Peyer's patch (tissue), 4 donors: ENCODE measurements at regions not wholly inside any gene's neighbourhood (a gene's known extent, or its start where the extent isn't known, plus 50 kb on each side); places are given as distances from the start of the nearest gene placed in this dataset.

Source experiments
- DNase-seq, 3 donors: peaks; one replicate each; pipeline ENCODE4 v3.0.0-alpha.2; 2017 to 2019
- H3K27ac ChIP-seq, 4 donors: fragments of 200-600 bp; sonication (generic); one replicate each; pipeline ENCODE4 v1.5.1; 2016 to 2019
- H3K27me3 ChIP-seq, 2 donors: fragments of 200-600 bp; sonication (generic); one replicate each; pipeline ENCODE4 v1.5.1; 2019
- H3K36me3 ChIP-seq, 3 donors: fragments of 200-600 bp; sonication (generic); one replicate each; pipeline ENCODE4 v1.5.1; 2016 to 2019
- H3K4me1 ChIP-seq, 4 donors: fragments of 200-600 bp; sonication (generic); one replicate each; pipeline ENCODE4 v1.5.1; 2016 to 2019
- H3K4me3 ChIP-seq, 4 donors: fragments of 200-600 bp; sonication (generic); 1 replicate in 3 of 4; 2 replicates in 1 of 4; pipeline ENCODE4 v1.5.1; 2016 to 2019; ENCODE audit warnings: mild to moderate bottlenecking in 1 of 4
- H3K9me3 ChIP-seq, 4 donors: fragments of 200-600 bp; sonication (generic); one replicate each; pipeline ENCODE4 v1.5.1; 2016 to 2019; ENCODE audit warnings: mild to moderate bottlenecking in 1 of 4
- POLR2A ChIP-seq, 2 donors: fragments of 450-650 bp; IDR thresholded peaks; one replicate each; pipeline ENCODE4 v1.5.1; 2017; ENCODE audit warnings: antibody characterized with exemption in 2 of 2, mild to moderate bottlenecking in 2 of 2, moderate library complexity in 2 of 2
- TF ChIP-seq, protein P1 (sequence below), 6 experiments: fragments of 450-650 bp in 4 of 6; fragments of 200-600 bp in 2 of 6; sonication (generic) in 1 of 6; IDR thresholded peaks; one replicate each; pipeline ENCODE4 v1.5.1; 2017 to 2019; ENCODE audit warnings: antibody characterized with exemption in 6 of 6, mild to moderate bottlenecking in 3 of 6, moderate library complexity in 1 of 6

DNA sequence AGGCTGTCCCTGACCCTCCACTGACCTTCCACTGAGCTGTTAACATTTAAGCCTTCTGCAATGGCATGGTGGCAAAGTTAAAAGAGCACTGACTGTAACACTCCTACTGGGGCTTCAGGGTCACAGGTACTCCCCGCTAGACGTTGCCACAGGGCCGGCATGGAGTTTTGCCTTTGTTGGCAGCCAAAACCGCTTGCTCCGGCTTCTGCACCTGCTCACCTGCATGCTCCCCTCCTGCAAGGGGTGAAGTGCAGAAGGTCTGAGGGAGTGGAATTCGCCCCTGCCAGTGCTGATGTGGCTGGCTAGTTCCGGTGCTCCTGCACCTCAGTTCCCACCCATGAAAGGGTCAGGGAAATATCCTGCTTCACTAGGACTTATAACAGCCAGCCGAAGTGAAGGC is 571.4 kb downstream of the RAPGEF2 start:
- Histone ChIP-seq H3K27me3 (no peaks in the 10 kb centered on the region), H3K4me1 (no peaks in the 10 kb centered on the region), H3K9me3 (no peaks in the 10 kb centered on the region), H3K27ac (no peak overlapping the region), H3K36me3 (no peaks in the 10 kb centered on the region), H3K4me3 (no peak overlapping the region)
- DNase-seq = no peak
- no peak for TF ChIP-seq POLR2A (IDR thresholded peaks at IDR 0.05)
- TF ChIP-seq, protein P1, sequence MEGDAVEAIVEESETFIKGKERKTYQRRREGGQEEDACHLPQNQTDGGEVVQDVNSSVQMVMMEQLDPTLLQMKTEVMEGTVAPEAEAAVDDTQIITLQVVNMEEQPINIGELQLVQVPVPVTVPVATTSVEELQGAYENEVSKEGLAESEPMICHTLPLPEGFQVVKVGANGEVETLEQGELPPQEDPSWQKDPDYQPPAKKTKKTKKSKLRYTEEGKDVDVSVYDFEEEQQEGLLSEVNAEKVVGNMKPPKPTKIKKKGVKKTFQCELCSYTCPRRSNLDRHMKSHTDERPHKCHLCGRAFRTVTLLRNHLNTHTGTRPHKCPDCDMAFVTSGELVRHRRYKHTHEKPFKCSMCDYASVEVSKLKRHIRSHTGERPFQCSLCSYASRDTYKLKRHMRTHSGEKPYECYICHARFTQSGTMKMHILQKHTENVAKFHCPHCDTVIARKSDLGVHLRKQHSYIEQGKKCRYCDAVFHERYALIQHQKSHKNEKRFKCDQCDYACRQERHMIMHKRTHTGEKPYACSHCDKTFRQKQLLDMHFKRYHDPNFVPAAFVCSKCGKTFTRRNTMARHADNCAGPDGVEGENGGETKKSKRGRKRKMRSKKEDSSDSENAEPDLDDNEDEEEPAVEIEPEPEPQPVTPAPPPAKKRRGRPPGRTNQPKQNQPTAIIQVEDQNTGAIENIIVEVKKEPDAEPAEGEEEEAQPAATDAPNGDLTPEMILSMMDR (IDR thresholded peaks at IDR 0.05) = no peak

DNA sequence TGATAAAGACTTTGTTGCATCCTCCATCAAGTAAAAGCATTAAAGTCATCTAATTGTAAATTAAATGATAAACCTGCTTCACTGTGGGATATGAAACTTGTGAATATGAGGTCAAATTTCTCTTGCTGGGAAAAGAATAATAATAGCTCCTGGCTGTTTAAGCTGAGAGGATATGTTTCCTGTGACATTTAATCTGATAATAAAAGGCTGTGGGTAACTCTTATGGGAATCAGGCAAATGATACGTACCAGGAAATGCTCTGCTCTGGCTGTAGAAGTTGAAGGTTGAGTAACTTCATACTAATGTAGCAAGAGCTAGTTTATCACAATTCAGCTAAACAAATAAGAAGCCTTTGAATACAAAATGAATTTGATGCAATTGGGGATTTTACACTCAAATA is 574.6 kb downstream of the RAPGEF2 start:
- DNase-seq = no peak
- Histone ChIP-seq H3K9me3 (no peaks in the 10 kb centered on the region), H3K36me3 (no peaks in the 10 kb centered on the region), H3K27ac (no peak overlapping the region), H3K27me3 (no peaks in the 10 kb centered on the region), H3K4me1 (no peaks in the 10 kb centered on the region), H3K4me3 (no peak overlapping the region)
- TF ChIP-seq, protein P1 (IDR thresholded peaks at IDR 0.05) = no peak
- TF ChIP-seq POLR2A (IDR thresholded peaks at IDR 0.05) = no peak

GRCh38 chr4:159682996-159683395 is 580.1 kb downstream of the RAPGEF2 start:
- Histone ChIP-seq H3K27ac (no peak overlapping the region), H3K27me3 (no peaks in the 10 kb centered on the region), H3K36me3 (no peaks in the 10 kb centered on the region), H3K9me3 (no peaks in the 10 kb centered on the region), H3K4me3 (no peak overlapping the region), H3K4me1 (no peaks in the 10 kb centered on the region)
- no peak for DNase-seq
- TF ChIP-seq POLR2A (IDR thresholded peaks at IDR 0.05) = no peak
- TF ChIP-seq, protein P1 (IDR thresholded peaks at IDR 0.05) = no peak

DNA sequence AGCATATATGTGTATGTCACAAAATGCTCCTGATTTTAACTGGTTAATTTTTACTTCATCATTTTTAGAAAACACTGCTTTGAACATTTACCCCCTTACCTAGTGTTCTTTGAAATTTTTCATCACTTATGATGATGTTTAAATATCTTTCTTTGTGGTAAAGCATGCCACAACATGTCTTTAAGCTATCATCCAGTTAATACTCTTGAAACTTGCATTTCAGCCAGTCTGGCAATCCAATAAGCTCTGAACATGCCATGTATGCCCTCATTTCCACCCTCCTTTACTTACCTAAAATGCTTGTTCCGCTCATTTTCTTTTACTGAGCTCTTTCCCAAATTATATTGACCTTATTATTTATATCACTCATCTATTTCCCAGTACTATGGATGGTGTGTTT is 581.2 kb downstream of the RAPGEF2 start:
- no peak for TF ChIP-seq POLR2A (IDR thresholded peaks at IDR 0.05)
- TF ChIP-seq, protein P1 (IDR thresholded peaks at IDR 0.05) = no peak
- no peaks in the 10 kb centered on the region for H3K9me3 ChIP-seq
- H3K4me1 ChIP-seq = no peaks in the 10 kb centered on the region
- DNase-seq = no peak
- H3K36me3 ChIP-seq = no peaks in the 10 kb centered on the region
- H3K27me3 ChIP-seq = no peaks in the 10 kb centered on the region
- no peak overlapping the region for H3K27ac ChIP-seq
- no peak overlapping the region for H3K4me3 ChIP-seq

DNA sequence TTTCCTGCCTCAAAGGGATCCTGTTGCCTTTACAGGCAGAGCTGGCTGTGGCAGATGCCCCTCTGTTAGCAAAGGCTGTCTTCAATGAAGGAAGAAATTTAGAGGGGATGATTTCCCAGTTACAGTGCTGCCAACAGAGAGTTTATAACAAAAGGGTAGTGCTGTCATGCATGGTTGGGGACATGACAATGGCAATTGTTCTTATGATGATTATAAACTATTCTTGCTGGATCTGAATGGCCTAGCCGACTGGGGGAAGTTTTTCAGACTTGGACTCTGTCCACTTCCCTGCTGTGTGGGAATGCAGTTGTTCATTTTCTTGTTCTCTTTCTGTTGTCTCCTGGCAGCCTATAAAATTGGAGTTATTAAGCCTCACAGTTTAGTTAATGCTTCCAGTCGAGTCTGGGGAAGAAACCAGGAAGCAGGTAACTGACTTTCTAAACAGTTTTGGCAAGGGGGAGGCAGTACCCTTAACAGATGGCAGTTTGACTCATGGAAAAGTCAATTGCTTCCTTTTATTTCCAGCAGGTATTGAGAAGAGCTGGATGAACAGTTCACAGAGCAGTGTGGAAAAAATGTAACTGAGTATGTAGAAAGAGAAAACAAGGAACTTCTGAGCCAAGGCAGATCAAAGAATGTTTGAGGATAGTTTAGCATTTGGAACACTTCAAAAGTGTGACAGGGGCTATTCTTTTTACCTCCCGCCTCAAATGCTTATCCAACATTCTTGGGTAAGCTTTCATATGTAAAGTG is 582.6 kb downstream of the RAPGEF2 start:
- Histone ChIP-seq H3K4me3 (no peak overlapping the region), H3K36me3 (no peaks in the 10 kb centered on the region), H3K27ac (no peak overlapping the region), H3K4me1 (no peaks in the 10 kb centered on the region), H3K27me3 (no peaks in the 10 kb centered on the region), H3K9me3 (no peaks in the 10 kb centered on the region)
- DNase-seq = no peak
- no peak for TF ChIP-seq POLR2A (IDR thresholded peaks at IDR 0.05)
- TF ChIP-seq, protein P1 (IDR thresholded peaks at IDR 0.05) = no peak
